ENCODE measurements at regions not wholly inside any gene's neighbourhood (a gene's known extent, or its start where the extent isn't known, plus 50 kb on each side); places are given as distances from the start of the nearest gene placed in this dataset.

GRCh38 chr3:150049317-150049716, 78.6 kb upstream of the PFN2 start:
- no peaks in the 10 kb centered on the region for H3K36me3 ChIP-seq (ENCODE audit: control insufficient read depth, insufficient read depth, low read length)
- H3K4me3 ChIP-seq (ENCODE audit: extremely low read depth, insufficient read depth, low read length, poor library complexity, severe bottlenecking): no peak overlapping the region
- no peaks in the 10 kb centered on the region for H3K9me3 ChIP-seq (ENCODE audit: control insufficient read depth, low read length)
- WGBS, 2 experiments (ENCODE audit: insufficient coverage in 2 of 2): no CpG with 5 or more reads among the region's 1 CpG
- H3K4me1 ChIP-seq (ENCODE audit: control insufficient read depth, insufficient read depth, low read length, poor library complexity, severe bottlenecking): no peaks in the 10 kb centered on the region
- no peak overlapping the region for H3K27ac ChIP-seq (ENCODE audit: low read depth, low read length, severe bottlenecking)

- Histone ChIP-seq H3K4me1 (ENCODE audit: control insufficient read depth, insufficient read depth, low read length, poor library complexity, severe bottlenecking) (no peaks in the 10 kb centered on the region), H3K4me3 (ENCODE audit: extremely low read depth, insufficient read depth, low read length, poor library complexity, severe bottlenecking) (no peak overlapping the region), H3K36me3 (ENCODE audit: control insufficient read depth, insufficient read depth, low read length) (no peaks in the 10 kb centered on the region), H3K9me3 (ENCODE audit: control insufficient read depth, low read length) (peaks cover 22% of the 10 kb centered on the region), H3K27ac (ENCODE audit: low read depth, low read length, severe bottlenecking) (no peak overlapping the region)
- WGBS, 2 experiments (ENCODE audit: insufficient coverage in 2 of 2): 100% methylated on average over 1 to 2 of the region's 3 CpGs
Observed at GRCh38 chr3:150041877-150042276, 71.2 kb upstream of the PFN2 start.

- no peak overlapping the region for H3K27ac ChIP-seq (ENCODE audit: low read depth, low read length, severe bottlenecking)
- H3K36me3 ChIP-seq (ENCODE audit: control insufficient read depth, insufficient read depth, low read length): no peaks in the 10 kb centered on the region
- no peaks in the 10 kb centered on the region for H3K4me1 ChIP-seq (ENCODE audit: control insufficient read depth, insufficient read depth, low read length, poor library complexity, severe bottlenecking)
- WGBS, 2 experiments (ENCODE audit: insufficient coverage in 2 of 2): 60% methylated on average over 2 of the region's 4 CpGs; no CpG with 5 or more reads in 1 of the 2 experiments
- peaks cover 22% of the 10 kb centered on the region for H3K9me3 ChIP-seq (ENCODE audit: control insufficient read depth, low read length)
- no peak overlapping the region for H3K4me3 ChIP-seq (ENCODE audit: extremely low read depth, insufficient read depth, low read length, poor library complexity, severe bottlenecking)
Observed at GRCh38 chr3:150040097-150040496, 69.4 kb upstream of the PFN2 start.

DNA sequence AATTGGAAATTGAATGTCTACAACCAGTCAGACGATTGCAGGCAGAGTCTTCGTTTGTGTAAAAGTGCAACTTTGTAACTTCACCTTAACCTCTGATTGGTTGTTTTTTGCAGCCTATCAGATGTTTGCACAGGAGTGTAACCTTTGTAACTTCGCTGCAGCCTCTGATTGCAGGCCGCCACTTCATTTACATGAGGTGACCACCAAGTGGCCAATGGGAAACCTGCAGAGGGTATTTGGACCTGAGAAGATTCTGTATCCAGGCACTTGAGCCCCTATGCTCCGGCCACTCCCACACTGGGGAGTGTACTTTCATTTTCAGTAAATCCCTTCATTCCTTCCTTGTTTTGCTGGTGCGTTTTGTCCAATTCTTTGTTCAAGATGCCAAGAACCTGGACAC, 68.1 kb upstream of the PFN2 start:
- WGBS, 2 experiments (ENCODE audit: insufficient coverage in 2 of 2): 92 to 94% methylated on average over 6 of the region's 6 CpGs
- Histone ChIP-seq H3K4me1 (ENCODE audit: control insufficient read depth, insufficient read depth, low read length, poor library complexity, severe bottlenecking) (no peaks in the 10 kb centered on the region), H3K4me3 (ENCODE audit: extremely low read depth, insufficient read depth, low read length, poor library complexity, severe bottlenecking) (no peak overlapping the region), H3K27ac (ENCODE audit: low read depth, low read length, severe bottlenecking) (no peak overlapping the region), H3K9me3 (ENCODE audit: control insufficient read depth, low read length) (peaks cover 22% of the 10 kb centered on the region), H3K36me3 (ENCODE audit: control insufficient read depth, insufficient read depth, low read length) (no peaks in the 10 kb centered on the region)

DNA sequence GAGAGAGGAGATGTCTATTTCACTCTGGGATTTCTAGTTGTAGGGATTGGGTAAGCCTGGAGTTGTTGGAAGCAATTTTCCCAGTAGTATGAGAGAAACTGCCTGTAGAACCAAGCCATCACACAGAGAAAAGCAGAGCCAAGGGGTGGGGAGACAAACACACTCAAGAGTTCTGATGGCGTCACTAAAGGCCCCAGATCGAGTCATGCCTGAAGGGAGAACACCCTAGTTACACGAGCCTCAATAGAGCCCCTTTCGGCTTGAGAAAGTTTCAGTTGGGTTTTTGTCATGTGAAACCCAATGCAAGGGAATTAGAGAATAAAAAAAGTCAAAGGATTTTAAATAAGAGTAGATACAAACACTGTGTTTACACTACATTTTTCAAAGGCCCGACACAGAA, 66.1 kb upstream of the PFN2 start:
- no peaks in the 10 kb centered on the region for H3K4me1 ChIP-seq (ENCODE audit: control insufficient read depth, insufficient read depth, low read length, poor library complexity, severe bottlenecking)
- 81 to 87% methylated on average over 2 to 3 of the region's 5 CpGs for WGBS, 2 experiments (ENCODE audit: insufficient coverage in 2 of 2)
- peaks cover 13% of the 10 kb centered on the region for H3K9me3 ChIP-seq (ENCODE audit: control insufficient read depth, low read length)
- H3K27ac ChIP-seq (ENCODE audit: low read depth, low read length, severe bottlenecking): no peak overlapping the region
- H3K36me3 ChIP-seq (ENCODE audit: control insufficient read depth, insufficient read depth, low read length): no peaks in the 10 kb centered on the region
- no peak overlapping the region for H3K4me3 ChIP-seq (ENCODE audit: extremely low read depth, insufficient read depth, low read length, poor library complexity, severe bottlenecking)

GRCh38 chr3:150035910-150036612, 65.4 kb upstream of the PFN2 start:
- Histone ChIP-seq H3K27ac (ENCODE audit: low read depth, low read length, severe bottlenecking) (no peak overlapping the region), H3K4me1 (ENCODE audit: control insufficient read depth, insufficient read depth, low read length, poor library complexity, severe bottlenecking) (no peaks in the 10 kb centered on the region), H3K9me3 (ENCODE audit: control insufficient read depth, low read length) (peaks cover 6% of the 10 kb centered on the region), H3K36me3 (ENCODE audit: control insufficient read depth, insufficient read depth, low read length) (no peaks in the 10 kb centered on the region), H3K4me3 (ENCODE audit: extremely low read depth, insufficient read depth, low read length, poor library complexity, severe bottlenecking) (no peak overlapping the region)
- 86 to 95% methylated on average over 5 to 7 of the region's 7 CpGs for WGBS, 2 experiments (ENCODE audit: insufficient coverage in 2 of 2)

GRCh38 chr3:150035301-150035779, 64.6 kb upstream of the PFN2 start:
- Histone ChIP-seq H3K4me1 (ENCODE audit: control insufficient read depth, insufficient read depth, low read length, poor library complexity, severe bottlenecking) (no peaks in the 10 kb centered on the region), H3K4me3 (ENCODE audit: extremely low read depth, insufficient read depth, low read length, poor library complexity, severe bottlenecking) (no peak overlapping the region), H3K36me3 (ENCODE audit: control insufficient read depth, insufficient read depth, low read length) (no peaks in the 10 kb centered on the region), H3K9me3 (ENCODE audit: control insufficient read depth, low read length) (peaks cover 6% of the 10 kb centered on the region), H3K27ac (ENCODE audit: low read depth, low read length, severe bottlenecking) (no peak overlapping the region)
- WGBS, 2 experiments (ENCODE audit: insufficient coverage in 2 of 2): 61 to 70% methylated on average over 2 to 4 of the region's 6 CpGs

GRCh38 chr3:150033721-150034120, 63.0 kb upstream of the PFN2 start:
- Histone ChIP-seq H3K4me1 (ENCODE audit: control insufficient read depth, insufficient read depth, low read length, poor library complexity, severe bottlenecking) (no peaks in the 10 kb centered on the region), H3K4me3 (ENCODE audit: extremely low read depth, insufficient read depth, low read length, poor library complexity, severe bottlenecking) (no peak overlapping the region), H3K27ac (ENCODE audit: low read depth, low read length, severe bottlenecking) (no peak overlapping the region), H3K36me3 (ENCODE audit: control insufficient read depth, insufficient read depth, low read length) (no peaks in the 10 kb centered on the region), H3K9me3 (ENCODE audit: control insufficient read depth, low read length) (peaks cover 1% of the 10 kb centered on the region)
- whole genome bisulfite sequencing, 2 experiments (ENCODE audit: insufficient coverage in 2 of 2): 0 to 50% methylated on average over 1 of the region's 2 CpGs

DNA sequence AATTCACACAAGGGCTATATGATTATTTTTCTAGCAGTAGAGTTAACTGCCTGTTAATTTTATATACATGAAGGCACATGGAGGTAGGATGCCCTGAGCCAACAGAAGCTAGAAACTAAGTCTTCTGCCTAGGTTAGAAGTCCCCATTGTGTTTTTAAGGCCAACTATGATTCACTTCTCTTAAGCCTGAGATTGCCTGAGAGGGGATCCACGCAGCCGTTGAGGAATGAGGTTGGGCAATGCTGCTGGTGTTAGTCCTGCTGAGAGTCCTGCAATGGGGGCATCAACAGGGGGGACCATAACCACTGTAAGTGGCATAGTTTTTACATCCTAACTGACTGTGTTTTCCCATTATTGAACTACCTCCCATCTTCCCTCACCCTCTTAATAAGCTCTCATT, 60.1 kb upstream of the PFN2 start:
- no peak overlapping the region for H3K27ac ChIP-seq (ENCODE audit: low read depth, low read length, severe bottlenecking)
- no peak overlapping the region for H3K4me3 ChIP-seq (ENCODE audit: extremely low read depth, insufficient read depth, low read length, poor library complexity, severe bottlenecking)
- no peaks in the 10 kb centered on the region for H3K36me3 ChIP-seq (ENCODE audit: control insufficient read depth, insufficient read depth, low read length)
- H3K4me1 ChIP-seq (ENCODE audit: control insufficient read depth, insufficient read depth, low read length, poor library complexity, severe bottlenecking): no peaks in the 10 kb centered on the region
- 100% methylated on average over 2 of the region's 2 CpGs; no CpG with 5 or more reads in 1 of the 2 experiments for WGBS, 2 experiments (ENCODE audit: insufficient coverage in 2 of 2)
- peaks cover 5% of the 10 kb centered on the region for H3K9me3 ChIP-seq (ENCODE audit: control insufficient read depth, low read length)

GRCh38 chr3:150023239-150023636, 52.5 kb upstream of the PFN2 start:
- peaks cover 26% of the 10 kb centered on the region for H3K4me1 ChIP-seq (ENCODE audit: control insufficient read depth, insufficient read depth, low read length, poor library complexity, severe bottlenecking)
- no peak overlapping the region for H3K4me3 ChIP-seq (ENCODE audit: extremely low read depth, insufficient read depth, low read length, poor library complexity, severe bottlenecking)
- H3K36me3 ChIP-seq (ENCODE audit: control insufficient read depth, insufficient read depth, low read length): no peaks in the 10 kb centered on the region
- peaks cover 16% of the 10 kb centered on the region for H3K9me3 ChIP-seq (ENCODE audit: control insufficient read depth, low read length)
- peak overlapping the region; percentile 64 for H3K27ac ChIP-seq (ENCODE audit: low read depth, low read length, severe bottlenecking)
- 86 to 89% methylated on average over 1 of the region's 1 CpG for WGBS, 2 experiments (ENCODE audit: insufficient coverage in 2 of 2)
